ENCODE measurements at regions not wholly inside any gene's neighbourhood (a gene's known extent, or its start where the extent isn't known, plus 50 kb on each side); places are given as distances from the start of the nearest gene placed in this dataset.

DNA sequence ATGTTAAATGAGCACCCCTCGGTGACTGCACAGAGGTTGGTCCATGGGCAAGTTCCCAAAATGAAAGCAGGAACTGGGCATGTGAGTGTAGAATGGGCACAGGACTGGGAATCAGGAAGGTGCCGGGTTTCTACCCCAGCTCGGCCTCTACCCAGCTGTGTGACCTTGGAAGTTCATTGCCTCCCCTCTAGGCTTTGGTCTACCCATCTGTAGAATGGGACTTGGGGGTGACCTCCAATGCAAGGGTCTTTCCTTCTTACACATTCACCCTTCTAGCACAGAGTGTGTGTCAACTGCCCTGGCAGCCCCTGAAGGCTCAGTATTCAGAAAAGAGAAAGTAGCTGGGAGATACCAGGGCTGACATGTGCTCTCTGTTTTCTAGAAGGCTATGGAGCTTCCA is 72.3 kb upstream of the PIAS1 start:
- Mint-ChIP-seq H3K4me3 (no peak overlapping the region), H3K27ac (no peak overlapping the region), H3K9me3 (ENCODE audit: insufficient read depth) (peaks cover 2% of the 10 kb centered on the region), H3K27me3 (peaks cover 5% of the 10 kb centered on the region), H3K4me1 (no peaks in the 10 kb centered on the region)
- no peak for TF ChIP-seq CTCF (IDR thresholded peaks at IDR 0.05)
- no peak for TF ChIP-seq EZH2 (IDR thresholded peaks at IDR 0.05; ENCODE audit: borderline replicate concordance, insufficient read depth, low read depth, low read length, poor library complexity, severe bottlenecking)
- H3K79me2 ChIP-seq (ENCODE audit: control insufficient read depth, insufficient read depth, low read length) = no peaks in the 10 kb centered on the region
- intact Hi-C loops (cut with micrococcal nuclease) = no loop called here
- CTCF ChIA-PET = no interaction called here
- no peak for DNase-seq
- H3K36me3 ChIP-seq (replicated peaks in 1 of 2; ENCODE audit: control extremely low read depth in 1 of 2, control insufficient read depth in 1 of 2, extremely low read depth in 1 of 2, insufficient read depth in 2 of 2, low read length in 1 of 2) = no peaks in the 10 kb centered on the region
- H3K9ac ChIP-seq (ENCODE audit: low read length) = no peak overlapping the region
- H3K27me3 ChIP-seq (replicated peaks in 1 of 4; ENCODE audit: control extremely low read depth in 1 of 4, control insufficient read depth in 3 of 4, insufficient read depth in 4 of 4, low read length in 3 of 4) = no peaks in the 10 kb centered on the region
- no peak overlapping the region for H3K4me2 ChIP-seq (replicated peaks; ENCODE audit: low read depth, low read length, poor library complexity, severe bottlenecking)
- no peak overlapping the region for H2AFZ ChIP-seq (ENCODE audit: insufficient read depth, low read depth, low read length, poor library complexity, severe bottlenecking)
- no peaks in the 10 kb centered on the region for H4K20me1 ChIP-seq (ENCODE audit: control insufficient read depth, insufficient read depth, low read length, poor library complexity, severe bottlenecking)
- no peaks in the 10 kb centered on the region for H3K4me1 ChIP-seq (ENCODE audit: control insufficient read depth in 2 of 2, insufficient read depth in 2 of 2, low read length in 2 of 2)
- H3K9me3 ChIP-seq (ENCODE audit: control extremely low read depth in 1 of 3, control insufficient read depth in 2 of 3, insufficient read depth in 1 of 3, low read length in 2 of 3) = no peaks in the 10 kb centered on the region
- H3K4me3 ChIP-seq (ENCODE audit: control extremely low read depth in 1 of 5, extremely low read depth in 1 of 5, insufficient read depth in 1 of 5, low read depth in 2 of 5, low read length in 4 of 5) = no peak overlapping the region
- no peak overlapping the region for H3K27ac ChIP-seq (ENCODE audit: low read length in 2 of 2)
- 100% methylated on average over 1 of the region's 3 CpGs for WGBS (ENCODE audit: insufficient coverage)
- no peak for ATAC-seq (ENCODE audit: low read depth)
- POLR2A ChIA-PET = no interaction called here

- WGBS (ENCODE audit: insufficient coverage) = no CpG with 5 or more reads among the region's 2 CpGs
- intact Hi-C loops (cut with micrococcal nuclease) = no loop called here
- Histone ChIP-seq H3K4me1 (ENCODE audit: control insufficient read depth in 2 of 2, insufficient read depth in 2 of 2, low read length in 2 of 2) (no peaks in the 10 kb centered on the region), H2AFZ (ENCODE audit: insufficient read depth, low read depth, low read length, poor library complexity, severe bottlenecking) (no peak overlapping the region), H3K4me2 (replicated peaks; ENCODE audit: low read depth, low read length, poor library complexity, severe bottlenecking) (no peak overlapping the region), H3K36me3 (replicated peaks in 1 of 2; ENCODE audit: control extremely low read depth in 1 of 2, control insufficient read depth in 1 of 2, extremely low read depth in 1 of 2, insufficient read depth in 2 of 2, low read length in 1 of 2) (no peaks in the 10 kb centered on the region), H3K4me3 (ENCODE audit: control extremely low read depth in 1 of 5, extremely low read depth in 1 of 5, insufficient read depth in 1 of 5, low read depth in 2 of 5, low read length in 4 of 5) (no peak overlapping the region), H3K9ac (ENCODE audit: low read length) (no peak overlapping the region), H3K79me2 (ENCODE audit: control insufficient read depth, insufficient read depth, low read length) (no peaks in the 10 kb centered on the region), H4K20me1 (ENCODE audit: control insufficient read depth, insufficient read depth, low read length, poor library complexity, severe bottlenecking) (no peaks in the 10 kb centered on the region), H3K27me3 (replicated peaks in 1 of 4; ENCODE audit: control extremely low read depth in 1 of 4, control insufficient read depth in 3 of 4, insufficient read depth in 4 of 4, low read length in 3 of 4) (peaks cover 0 to 5% (median 0%) of the 10 kb centered on the region in 4 experiments), H3K27ac (ENCODE audit: low read length in 2 of 2) (no peak overlapping the region), H3K9me3 (ENCODE audit: control extremely low read depth in 1 of 3, control insufficient read depth in 2 of 3, insufficient read depth in 1 of 3, low read length in 2 of 3) (no peaks in the 10 kb centered on the region)
- ChIA-PET POLR2A (interaction anchor here (0.6 kb wide), 1 partner anchor 116 kb away, joined by 5 read pairs; no protein-coding TSS in a partner anchor), CTCF (no interaction called here)
- TF ChIP-seq EZH2 (IDR thresholded peaks at IDR 0.05; ENCODE audit: borderline replicate concordance, insufficient read depth, low read depth, low read length, poor library complexity, severe bottlenecking) (no peak), CTCF (IDR thresholded peaks at IDR 0.05) (no peak)
- ATAC-seq (ENCODE audit: low read depth) = no peak
- no peaks in the 10 kb centered on the region for H3K9me3 Mint-ChIP-seq (ENCODE audit: insufficient read depth)
- peaks cover 3% of the 10 kb centered on the region for H3K27me3 Mint-ChIP-seq
- H3K27ac Mint-ChIP-seq = no peak overlapping the region
- H3K4me3 Mint-ChIP-seq = no peak overlapping the region
- H3K4me1 Mint-ChIP-seq = no peaks in the 10 kb centered on the region
- no peak for DNase-seq
These were observed 62.4 kb upstream of the PIAS1 start for GRCh38 chr15:67991706-67992105.
